IPS-18a (cell line): ENCODE measurements at regions not wholly inside any gene's neighbourhood (a gene's known extent, or its start where the extent isn't known, plus 50 kb on each side); places are given as distances from the start of the nearest gene placed in this dataset.
A peak's percentile ranks its signal among the peaks of the same experiment; 100 is the strongest.

Experiments used
- H3K27ac ChIP-seq: one replicate; pipeline ENCODE4 v1.5.1; 2013; ENCODE audit warnings: low read length
- H3K27me3 ChIP-seq: one replicate; pipeline ENCODE4 v1.6.1; 2013; ENCODE audit warnings: mild to moderate bottlenecking, low read length; ENCODE audit not compliant: control insufficient read depth, insufficient read depth
- H3K36me3 ChIP-seq: one replicate; pipeline ENCODE4 v1.6.1; 2013; ENCODE audit warnings: low read depth, low read length; ENCODE audit not compliant: control insufficient read depth
- H3K4me1 ChIP-seq: one replicate; pipeline ENCODE4 v1.6.1; 2013; ENCODE audit warnings: low read depth, low read length; ENCODE audit not compliant: control insufficient read depth
- H3K4me3 ChIP-seq: one replicate; pipeline ENCODE4 v1.5.1; 2013; ENCODE audit warnings: low read length
- H3K9ac ChIP-seq: one replicate; pipeline ENCODE4 v1.6.1; 2013; ENCODE audit warnings: mild to moderate bottlenecking, low read length, moderate library complexity
- H3K9me3 ChIP-seq: one replicate; pipeline ENCODE4 v1.6.1; 2013; ENCODE audit warnings: low read depth, low read length; ENCODE audit not compliant: control insufficient read depth

- Histone ChIP-seq H3K9ac (no peak overlapping the region), H3K36me3 (no peaks in the 10 kb centered on the region), H3K27me3 (no peaks in the 10 kb centered on the region), H3K4me1 (no peaks in the 10 kb centered on the region), H3K27ac (no peak overlapping the region), H3K4me3 (no peak overlapping the region), H3K9me3 (no peaks in the 10 kb centered on the region)
Measured at GRCh38 chr15:95269242-95270183, 1038.2 kb downstream of the MCTP2 start.

GRCh38 chr15:95274101-95274500 is 1042.7 kb downstream of the MCTP2 start:
- Histone ChIP-seq H3K4me3 (no peak overlapping the region), H3K36me3 (no peaks in the 10 kb centered on the region), H3K27ac (no peak overlapping the region), H3K9ac (no peak overlapping the region), H3K4me1 (no peaks in the 10 kb centered on the region), H3K27me3 (no peaks in the 10 kb centered on the region), H3K9me3 (no peaks in the 10 kb centered on the region)

GRCh38 chr15:95277266-95277665 is 1045.9 kb downstream of the MCTP2 start:
- Histone ChIP-seq H3K27me3 (no peaks in the 10 kb centered on the region), H3K9ac (no peak overlapping the region), H3K36me3 (no peaks in the 10 kb centered on the region), H3K4me1 (no peaks in the 10 kb centered on the region), H3K9me3 (no peaks in the 10 kb centered on the region), H3K27ac (no peak overlapping the region), H3K4me3 (no peak overlapping the region)

- Histone ChIP-seq H3K27me3 (no peaks in the 10 kb centered on the region), H3K4me3 (no peak overlapping the region), H3K9me3 (no peaks in the 10 kb centered on the region), H3K36me3 (no peaks in the 10 kb centered on the region), H3K9ac (no peak overlapping the region), H3K4me1 (no peaks in the 10 kb centered on the region), H3K27ac (no peak overlapping the region)
Measured at GRCh38 chr15:95278532-95279245, 1047.3 kb downstream of the MCTP2 start.

- no peaks in the 10 kb centered on the region for H3K36me3 ChIP-seq
- H3K27me3 ChIP-seq: no peaks in the 10 kb centered on the region
- peaks cover under 1% of the 10 kb centered on the region for H3K4me1 ChIP-seq
- no peaks in the 10 kb centered on the region for H3K9me3 ChIP-seq
- no peak overlapping the region for H3K9ac ChIP-seq
- H3K27ac ChIP-seq: no peak overlapping the region
- H3K4me3 ChIP-seq: no peak overlapping the region
Measured at GRCh38 chr15:95279277-95280019, 1048.1 kb downstream of the MCTP2 start.

- peaks cover 3% of the 10 kb centered on the region for H3K27me3 ChIP-seq
- no peak overlapping the region for H3K9ac ChIP-seq
- no peaks in the 10 kb centered on the region for H3K36me3 ChIP-seq
- H3K4me3 ChIP-seq: no peak overlapping the region
- H3K9me3 ChIP-seq: no peaks in the 10 kb centered on the region
- no peak overlapping the region for H3K27ac ChIP-seq
- H3K4me1 ChIP-seq: peaks cover 11% of the 10 kb centered on the region
Measured at GRCh38 chr15:95280711-95281110, 1049.3 kb downstream of the MCTP2 start.

- peaks cover 19% of the 10 kb centered on the region for H3K4me1 ChIP-seq
- H3K9ac ChIP-seq: no peak overlapping the region
- no peaks in the 10 kb centered on the region for H3K36me3 ChIP-seq
- no peak overlapping the region for H3K27ac ChIP-seq
- no peaks in the 10 kb centered on the region for H3K9me3 ChIP-seq
- peaks cover 11% of the 10 kb centered on the region for H3K27me3 ChIP-seq
- H3K4me3 ChIP-seq: no peak overlapping the region
Measured at GRCh38 chr15:95281470-95281869, 1049.0 kb upstream of the NR2F2 start.

- no peak overlapping the region for H3K4me3 ChIP-seq
Measured at GRCh38 chr15:95284492-95284891, 1046.0 kb upstream of the NR2F2 start.

GRCh38 chr15:95284933-95285421 is 1045.5 kb upstream of the NR2F2 start:
- Histone ChIP-seq H3K36me3 (no peaks in the 10 kb centered on the region), H3K4me3 (no peak overlapping the region), H3K9me3 (no peaks in the 10 kb centered on the region), H3K27me3 (peaks cover 12% of the 10 kb centered on the region), H3K9ac (no peak overlapping the region), H3K27ac (no peak overlapping the region), H3K4me1 (peaks cover 37% of the 10 kb centered on the region)

More at GRCh38 chr15:95284492-95284891, 1046.0 kb upstream of the NR2F2 start:
- Histone ChIP-seq H3K27ac (no peak overlapping the region), H3K36me3 (no peaks in the 10 kb centered on the region), H3K4me1 (peaks cover 37% of the 10 kb centered on the region), H3K9ac (no peak overlapping the region), H3K9me3 (no peaks in the 10 kb centered on the region), H3K27me3 (peaks cover 12% of the 10 kb centered on the region)

- H3K4me1 ChIP-seq: peaks cover 37% of the 10 kb centered on the region
- H3K27me3 ChIP-seq: peaks cover 12% of the 10 kb centered on the region
- peak overlapping the region; percentile 40 for H3K4me3 ChIP-seq
- H3K36me3 ChIP-seq: no peaks in the 10 kb centered on the region
- H3K9me3 ChIP-seq: no peaks in the 10 kb centered on the region
- H3K27ac ChIP-seq: no peak overlapping the region
- H3K9ac ChIP-seq: no peak overlapping the region
Measured at GRCh38 chr15:95286352-95286880, 1044.1 kb upstream of the NR2F2 start.

GRCh38 chr15:95287720-95288103 is 1042.8 kb upstream of the NR2F2 start:
- H3K4me3 ChIP-seq: peak overlapping the region; percentile 40
- no peak overlapping the region for H3K9ac ChIP-seq
- H3K36me3 ChIP-seq: no peaks in the 10 kb centered on the region
- H3K27me3 ChIP-seq: peaks cover 12% of the 10 kb centered on the region
- H3K4me1 ChIP-seq: peaks cover 37% of the 10 kb centered on the region
- no peak overlapping the region for H3K27ac ChIP-seq
- H3K9me3 ChIP-seq: no peaks in the 10 kb centered on the region
